ENCODE measurements at regions not wholly inside any gene's neighbourhood (a gene's known extent, or its start where the extent isn't known, plus 50 kb on each side); places are given as distances from the start of the nearest gene placed in this dataset.

- no peak for DNase-seq (ENCODE audit: low read depth)
- no peak for TF ChIP-seq CTCF (IDR thresholded peaks at IDR 0.05; ENCODE audit: control insufficient read depth, extremely low read depth, insufficient read depth)
- H3K4me3 ChIP-seq (ENCODE audit: low read depth, low read length) = no peak overlapping the region
These were observed 105.7 kb downstream of the ZNF326 start for GRCh38 chr1:90100566-90100965.

GRCh38 chr1:90092441-90092840, 97.5 kb downstream of the ZNF326 start:
- no peak for DNase-seq (ENCODE audit: low read depth)
- no peak overlapping the region for H3K4me3 ChIP-seq (ENCODE audit: low read depth, low read length)

More at GRCh38 chr1:90092441-90092840, 97.5 kb downstream of the ZNF326 start:
- TF ChIP-seq CTCF (IDR thresholded peaks at IDR 0.05; ENCODE audit: control insufficient read depth, extremely low read depth, insufficient read depth) = no peak

Measured in LNCaP clone FGC (cell line).